CD14-positive monocyte (primary cell): ENCODE measurements at regions not wholly inside any gene's neighbourhood (a gene's known extent, or its start where the extent isn't known, plus 50 kb on each side); places are given as distances from the start of the nearest gene placed in this dataset.
"Not testable (repeated sequence)": the region's sequence is repeated elsewhere in the genome, so short reads cannot be mapped to it uniquely, and the experiment has no call there.

Experiments used
- DNase-seq, 3 donors: peaks; one replicate each; pipeline ENCODE4 v3.0.0-alpha.2; 2011 to 2022
- H2AFZ ChIP-seq: 2 replicates; pipeline ENCODE4 v1.6.0; 2012; ENCODE audit warnings: mild to moderate bottlenecking, low read depth, low read length, inconsistent platforms; ENCODE audit not compliant: insufficient read depth, poor library complexity, severe bottlenecking
- H3K27ac ChIP-seq, 2 donors: 1 replicate in 1 of 2; 2 replicates in 1 of 2; pipeline ENCODE4 v1.5.1; 2012 to 2013; ENCODE audit warnings: low read length in 2 of 2, control low read depth in 1 of 2, inconsistent platforms in 1 of 2, low read depth in 1 of 2, mild to moderate bottlenecking in 1 of 2
- H3K27me3 ChIP-seq, 2 donors: one replicate each; pipeline versions ENCODE4 v1.6.0 to v1.6.1; 2011 to 2013; ENCODE audit warnings: low read length in 2 of 2; ENCODE audit not compliant: control insufficient read depth in 2 of 2, insufficient read depth in 2 of 2
- H3K36me3 ChIP-seq, 2 donors: replicated peaks in 1 of 2; 1 replicate in 1 of 2; 2 replicates in 1 of 2; pipeline versions ENCODE4 v1.5.1 to v1.6.1; 2012 to 2013; ENCODE audit warnings: low read length in 2 of 2, control low read depth in 1 of 2, inconsistent platforms in 1 of 2, mild to moderate bottlenecking in 1 of 2; ENCODE audit not compliant: insufficient read depth in 2 of 2, control insufficient read depth in 1 of 2
- H3K4me1 ChIP-seq, 2 donors: 1 replicate in 1 of 2; 2 replicates in 1 of 2; pipeline versions ENCODE4 v1.5.1 to v1.6.1; 2012 to 2013; ENCODE audit warnings: low read length in 2 of 2, control low read depth in 1 of 2, inconsistent platforms in 1 of 2, mild to moderate bottlenecking in 1 of 2, moderate library complexity in 1 of 2; ENCODE audit not compliant: insufficient read depth in 2 of 2, control insufficient read depth in 1 of 2
- H3K4me2 ChIP-seq: replicated peaks from 2 replicates; pipeline ENCODE3; 2012; ENCODE audit warnings: low read length, moderate library complexity, mild to moderate bottlenecking; ENCODE audit not compliant: poor library complexity, severe bottlenecking; ENCODE audit errors: extremely low read depth
- H3K4me3 ChIP-seq, 3 experiments: fragments of 200-600 bp in 1 of 3; sonication (generic) in 1 of 3; replicated peaks in 1 of 3; 1 replicate in 2 of 3; 2 replicates in 1 of 3; pipeline ENCODE4 v1.5.1; 2011 to 2013; ENCODE audit warnings: low read length in 3 of 3, mild to moderate bottlenecking in 3 of 3, control low read depth in 2 of 3, low read depth in 2 of 3, inconsistent platforms in 1 of 3, moderate library complexity in 1 of 3
- H3K79me2 ChIP-seq: 2 replicates; pipeline ENCODE4 v1.6.0; 2012; ENCODE audit warnings: mild to moderate bottlenecking, control low read depth, inconsistent platforms, low read length, moderate library complexity; ENCODE audit not compliant: insufficient read depth
- H3K9ac ChIP-seq: 2 replicates; pipeline ENCODE4 v1.6.0; 2017; ENCODE audit warnings: low read length, mild to moderate bottlenecking; ENCODE audit not compliant: insufficient read depth, poor library complexity, severe bottlenecking
- H3K9me3 ChIP-seq, 2 donors: replicated peaks in 1 of 2; 1 replicate in 1 of 2; 2 replicates in 1 of 2; pipeline versions ENCODE4 v1.5.1 to v1.6.1; 2012 to 2013; ENCODE audit warnings: low read length in 2 of 2, control low read depth in 1 of 2; ENCODE audit not compliant: control insufficient read depth in 1 of 2, insufficient read depth in 1 of 2
- H4K20me1 ChIP-seq: 2 replicates; pipeline ENCODE4 v1.6.0; 2012; ENCODE audit warnings: mild to moderate bottlenecking, low read length, control low read depth, moderate library complexity; ENCODE audit not compliant: insufficient read depth
- H3K27ac Mint-ChIP-seq, 7 donors: one replicate each; pipeline ENCODE4 v1.8.0; 2020; ENCODE audit warnings: mild to moderate bottlenecking in 7 of 7, mixed read lengths in 7 of 7, moderate library complexity in 6 of 7, inconsistent platforms in 2 of 7
- H3K27me3 Mint-ChIP-seq, 3 donors: one replicate each; pipeline ENCODE4 v1.8.0; 2021 to 2022; ENCODE audit warnings: low read depth in 3 of 3, mild to moderate bottlenecking in 3 of 3, mixed read lengths in 3 of 3, moderate library complexity in 3 of 3, inconsistent platforms in 1 of 3
- H3K36me3 Mint-ChIP-seq, 2 donors: one replicate each; pipeline ENCODE4 v1.8.0; 2020; ENCODE audit warnings: mixed read lengths in 2 of 2, inconsistent platforms in 1 of 2, mild to moderate bottlenecking in 1 of 2
- H3K4me1 Mint-ChIP-seq: one replicate; pipeline ENCODE4 v1.8.0; 2020; ENCODE audit warnings: mild to moderate bottlenecking, mixed read lengths
- H3K4me3 Mint-ChIP-seq, 2 donors: one replicate each; pipeline ENCODE4 v1.8.0; 2020; ENCODE audit warnings: mild to moderate bottlenecking in 2 of 2, mixed read lengths in 2 of 2, moderate library complexity in 1 of 2
- H3K9me3 Mint-ChIP-seq, 7 donors: one replicate each; pipeline ENCODE4 v1.8.0; 2020 to 2022; ENCODE audit warnings: mixed read lengths in 7 of 7, mild to moderate bottlenecking in 6 of 7, moderate library complexity in 6 of 7, inconsistent platforms in 2 of 7
- CTCF ChIP-seq: fragments of 200-600 bp; IDR thresholded peaks from one replicate; pipeline ENCODE4 v1.8.0; 2022; ENCODE audit warnings: antibody characterized with exemption, mild to moderate bottlenecking
- WGBS: methylation state at CpG from one replicate; pipeline ENCODE4 v1.1.5; 2013; ENCODE audit warnings: missing lambda C conversion rate; ENCODE audit not compliant: insufficient coverage; 5-methylcytosine and 5-hydroxymethylcytosine counted together
- intact Hi-C, 2 donors: fragments of 100-400 bp; cut with micrococcal nuclease; formaldehyde crosslinking; loops; one replicate each; pipeline versions ENCODE4 v1.15.0 to v1.15.1; 2023

- intact Hi-C loops: no loop called here
- H2AFZ ChIP-seq: no peak overlapping the region
- Mint-ChIP-seq H3K9me3 (peaks cover 0 to 4% (median 2%) of the 10 kb centered on the region in 7 donors), H3K4me1 (no peaks in the 10 kb centered on the region), H3K27ac (no peak overlapping the region), H3K36me3 (no peaks in the 10 kb centered on the region), H3K27me3 (peaks cover 2 to 4% (median 3%) of the 10 kb centered on the region in 3 donors), H3K4me3 (no peak overlapping the region)
- TF ChIP-seq CTCF: no peak
- H3K9ac ChIP-seq: no peak overlapping the region
- H3K36me3 ChIP-seq: no peaks in the 10 kb centered on the region
- no peaks in the 10 kb centered on the region for H3K9me3 ChIP-seq
- no peaks in the 10 kb centered on the region for H4K20me1 ChIP-seq
- 43% methylated on average over 2 of the region's 3 CpGs for WGBS
- H3K4me1 ChIP-seq: no peaks in the 10 kb centered on the region
- no peak overlapping the region for H3K4me2 ChIP-seq
- H3K27me3 ChIP-seq: no peaks in the 10 kb centered on the region
- no peak for DNase-seq
- H3K4me3 ChIP-seq: no peak overlapping the region
- H3K27ac ChIP-seq: no peak overlapping the region
- no peaks in the 10 kb centered on the region for H3K79me2 ChIP-seq
Measured at GRCh38 chr18:61628085-61628484, 264.7 kb downstream of the RNF152 start.

- H4K20me1 ChIP-seq, H3K79me2 ChIP-seq, intact Hi-C loops, H3K27me3 ChIP-seq, H3K4me3 Mint-ChIP-seq, DNase-seq, H3K4me1 Mint-ChIP-seq, H3K4me1 ChIP-seq, H3K36me3 ChIP-seq, H3K9ac ChIP-seq, H3K27me3 Mint-ChIP-seq, H3K27ac ChIP-seq, H3K36me3 Mint-ChIP-seq, H3K4me3 ChIP-seq, H2AFZ ChIP-seq, H3K9me3 ChIP-seq, H3K27ac Mint-ChIP-seq, H3K9me3 Mint-ChIP-seq, H3K4me2 ChIP-seq: not testable (repeated sequence)
- 100% methylated on average over 3 of the region's 3 CpGs for WGBS
Measured at GRCh38 chr18:61624631-61625030, 268.2 kb downstream of the RNF152 start.
